ENCODE measurements at regions not wholly inside any gene's neighbourhood (a gene's known extent, or its start where the extent isn't known, plus 50 kb on each side); places are given as distances from the start of the nearest gene placed in this dataset.

- TF ChIP-seq EGR1 (IDR thresholded peaks at IDR 0.05; ENCODE audit: low read depth in 2 of 2) (peak; percentile 37 to 74), CTCF (IDR thresholded peaks at IDR 0.05; ENCODE audit: low read depth, low read length, missing input control) (no peak), FOXA1 (IDR thresholded peaks at IDR 0.05) (peak; percentile 55), REST (IDR thresholded peaks at IDR 0.05) (peak; percentile 92), RAD21 (IDR thresholded peaks at IDR 0.05) (peak; percentile 61 to 67), JUND (IDR thresholded peaks at IDR 0.05) (peak; percentile 89 to 91)
Observed at GRCh38 chr9:682633-683508, 158.6 kb upstream of the DMRT1 start.
